ENCODE measurements at regions not wholly inside any gene's neighbourhood (a gene's known extent, or its start where the extent isn't known, plus 50 kb on each side); places are given as distances from the start of the nearest gene placed in this dataset.

GRCh38 chr5:3099526-3099925 is 348.0 kb upstream of the IRX2 start:
- DNase-seq (ENCODE audit: extremely low read depth in 1 of 4, low spot score in 3 of 4) (no peak), FAIRE-seq (no peak), ATAC-seq (no peak)
- H3K79me2 ChIP-seq (ENCODE audit: control insufficient read depth, insufficient read depth, low read length): no peaks in the 10 kb centered on the region
- no peak overlapping the region for H3K27ac ChIP-seq (ENCODE audit: extremely low read depth, low read depth, low read length)
- H3K27me3 ChIP-seq (ENCODE audit: control insufficient read depth in 2 of 2, insufficient read depth in 2 of 2, low read length in 2 of 2): peaks cover 6 to 31% of the 10 kb centered on the region in 2 experiments; a peak in 3 of 5 replicates
- H3K9me3 ChIP-seq (replicated peaks; ENCODE audit: control insufficient read depth, insufficient read depth, low read depth, low read length): no peaks in the 10 kb centered on the region
- no peaks in the 10 kb centered on the region for H3K4me1 ChIP-seq (replicated peaks in 1 of 2; ENCODE audit: control insufficient read depth in 2 of 2, insufficient read depth in 2 of 2, low read length in 2 of 2)
- no peak overlapping the region for H3K9ac ChIP-seq (ENCODE audit: insufficient read depth in 1 of 2, low read depth in 2 of 2, low read length in 2 of 2)
- H3K9me1 ChIP-seq (ENCODE audit: control insufficient read depth, insufficient read depth, low read length): no peaks in the 10 kb centered on the region
- in situ Hi-C loops (cut with MboI) (no loop called here), intact Hi-C loops (cut with micrococcal nuclease) (no loop called here)
- CTCF ChIA-PET (ENCODE audit: low intra/inter-chr PET ratio): no interaction called here
- no TSS peak for BruUV-seq (replicated peaks)
- no peaks in the 10 kb centered on the region for H3K36me3 ChIP-seq (ENCODE audit: control insufficient read depth, insufficient read depth, low read length)
- H4K20me1 ChIP-seq (replicated peaks; ENCODE audit: control insufficient read depth, insufficient read depth, low read length): no peaks in the 10 kb centered on the region; the same call in 1 of the 2 replicates
- no peak overlapping the region for H3K4me2 ChIP-seq (ENCODE audit: insufficient read depth, low read length)
- H3K4me3 ChIP-seq: no peak overlapping the region
- POLR2A ChIA-PET: no interaction called here
- under 1% methylated on average over 14 of the region's 14 CpGs for WGBS (ENCODE audit: insufficient coverage, low coverage, missing lambda C conversion rate)
- no peak overlapping the region for H2AFZ ChIP-seq (ENCODE audit: low read depth, low read length)
- TF ChIP-seq ZNF41 (CRISPR knock-in tag; conservative IDR thresholded peaks at IDR 0.05) (no peak), DLX4 (CRISPR knock-in tag; IDR thresholded peaks at IDR 0.05) (no peak), ARID3B (CRISPR knock-in tag; IDR thresholded peaks at IDR 0.05; ENCODE audit: borderline replicate concordance) (no peak), NFRKB (IDR thresholded peaks at IDR 0.05; ENCODE audit: low read depth) (no peak), RFX7 (CRISPR knock-in tag; IDR thresholded peaks at IDR 0.05) (no peak), ZNF449 (CRISPR knock-in tag; IDR thresholded peaks at IDR 0.05) (no peak), MEIS2 (IDR thresholded peaks at IDR 0.05; ENCODE audit: partially characterized antibody) (no peak), NFE2L1 (tag; IDR thresholded peaks at IDR 0.05; ENCODE audit: borderline replicate concordance, low read depth) (no peak), ZC3H4 (CRISPR knock-in tag; IDR thresholded peaks at IDR 0.05; ENCODE audit: borderline replicate concordance) (no peak)
